Epithelial cell of proximal tubule (primary cell): ENCODE measurements at regions not wholly inside any gene's neighbourhood (a gene's known extent, or its start where the extent isn't known, plus 50 kb on each side); places are given as distances from the start of the nearest gene placed in this dataset.
A peak's percentile ranks its signal among the peaks of the same experiment; 100 is the strongest.

Source experiments
- DNase-seq: peaks from one replicate; pipeline ENCODE4 v3.0.0-alpha.2; 2011; ENCODE audit warnings: low read depth
- H3K4me3 ChIP-seq: 2 replicates; pipeline ENCODE4 v1.5.1; 2011; ENCODE audit warnings: low read depth, mild to moderate bottlenecking, low read length
- CTCF ChIP-seq: conservative IDR thresholded peaks from 2 replicates; pipeline ENCODE4 v1.5.1; 2012; ENCODE audit warnings: low read depth, mild to moderate bottlenecking, low read length

- DNase-seq: no peak
- no peak overlapping the region for H3K4me3 ChIP-seq
- TF ChIP-seq CTCF: no peak
Measured at GRCh38 chr9:88736136-88736637, 201.2 kb downstream of the NXNL2 start.

GRCh38 chr9:88737031-88737430 lies 202.1 kb downstream of the NXNL2 start:
- TF ChIP-seq CTCF: no peak
- DNase-seq: no peak
- H3K4me3 ChIP-seq: no peak overlapping the region

GRCh38 chr9:88737876-88738275 lies 202.9 kb downstream of the NXNL2 start:
- no peak for DNase-seq
- H3K4me3 ChIP-seq: no peak overlapping the region
- no peak for TF ChIP-seq CTCF

GRCh38 chr9:88738709-88739108 lies 203.7 kb downstream of the NXNL2 start:
- no peak for DNase-seq
- no peak overlapping the region for H3K4me3 ChIP-seq
- no peak for TF ChIP-seq CTCF

- DNase-seq: no peak
- no peak overlapping the region for H3K4me3 ChIP-seq
- TF ChIP-seq CTCF: no peak
Measured at GRCh38 chr9:88739373-88739772, 204.4 kb downstream of the NXNL2 start.

GRCh38 chr9:88740844-88741243 lies 205.9 kb downstream of the NXNL2 start:
- no peak overlapping the region for H3K4me3 ChIP-seq
- TF ChIP-seq CTCF: no peak
- DNase-seq: no peak

- TF ChIP-seq CTCF: peak; percentile 60
- DNase-seq: no peak
- no peak overlapping the region for H3K4me3 ChIP-seq
Measured at GRCh38 chr9:88741335-88741734, 206.4 kb downstream of the NXNL2 start.
